DMS153 treated with DMSO at 0.1 percent for 48 hours (cell line): ENCODE measurements at regions not wholly inside any gene's neighbourhood (a gene's known extent, or its start where the extent isn't known, plus 50 kb on each side); places are given as distances from the start of the nearest gene placed in this dataset.

Experiments
- DNase-seq: peaks from one replicate; lab custom pipeline; 2025; ENCODE audit not compliant: unreplicated experiment; lab: John Stamatoyannopoulos, UW

- DNase-seq: no peak
Measured at GRCh38 chr10:113219446-113219845, 269.4 kb downstream of the TCF7L2 start.

GRCh38 chr10:113221756-113222168, 271.7 kb downstream of the TCF7L2 start:
- DNase-seq: no peak

- DNase-seq: no peak
Measured at GRCh38 chr10:113222207-113222606, 272.2 kb downstream of the TCF7L2 start.

GRCh38 chr10:113225364-113225763, 275.3 kb downstream of the TCF7L2 start:
- no peak for DNase-seq

- no peak for DNase-seq
Measured at GRCh38 chr10:113225903-113226302, 275.9 kb downstream of the TCF7L2 start.

- no peak for DNase-seq
Measured at GRCh38 chr10:113226399-113226798, 276.4 kb downstream of the TCF7L2 start.

- no peak for DNase-seq
Measured at GRCh38 chr10:113226831-113227445, 276.9 kb downstream of the TCF7L2 start.

GRCh38 chr10:113228530-113228929, 278.5 kb downstream of the TCF7L2 start:
- DNase-seq: no peak

- no peak for DNase-seq
Measured at GRCh38 chr10:113230011-113230610, 280.1 kb downstream of the TCF7L2 start.

- DNase-seq: no peak
Measured at GRCh38 chr10:113232928-113233511, 283.0 kb downstream of the TCF7L2 start.

- no peak for DNase-seq
Measured at GRCh38 chr10:113234481-113234880, 284.4 kb downstream of the TCF7L2 start.

GRCh38 chr10:113235508-113235907, 285.5 kb downstream of the TCF7L2 start:
- DNase-seq: no peak

- no peak for DNase-seq
Measured at GRCh38 chr10:113236998-113237397, 287.0 kb downstream of the TCF7L2 start.

- DNase-seq: no peak
Measured at GRCh38 chr10:113239566-113240350, 289.7 kb downstream of the TCF7L2 start.

GRCh38 chr10:113240736-113241135, 290.7 kb downstream of the TCF7L2 start:
- no peak for DNase-seq

GRCh38 chr10:113241599-113242360, 291.7 kb downstream of the TCF7L2 start:
- DNase-seq: no peak

GRCh38 chr10:113243311-113243710, 293.3 kb downstream of the TCF7L2 start:
- DNase-seq: no peak

GRCh38 chr10:113244750-113245149, 294.7 kb downstream of the TCF7L2 start:
- DNase-seq: no peak

GRCh38 chr10:113245286-113245685, 295.2 kb downstream of the TCF7L2 start:
- DNase-seq: no peak

GRCh38 chr10:113247050-113247449, 297.0 kb downstream of the TCF7L2 start:
- no peak for DNase-seq
